ENCODE measurements at regions not wholly inside any gene's neighbourhood (a gene's known extent, or its start where the extent isn't known, plus 50 kb on each side); places are given as distances from the start of the nearest gene placed in this dataset.

DNA sequence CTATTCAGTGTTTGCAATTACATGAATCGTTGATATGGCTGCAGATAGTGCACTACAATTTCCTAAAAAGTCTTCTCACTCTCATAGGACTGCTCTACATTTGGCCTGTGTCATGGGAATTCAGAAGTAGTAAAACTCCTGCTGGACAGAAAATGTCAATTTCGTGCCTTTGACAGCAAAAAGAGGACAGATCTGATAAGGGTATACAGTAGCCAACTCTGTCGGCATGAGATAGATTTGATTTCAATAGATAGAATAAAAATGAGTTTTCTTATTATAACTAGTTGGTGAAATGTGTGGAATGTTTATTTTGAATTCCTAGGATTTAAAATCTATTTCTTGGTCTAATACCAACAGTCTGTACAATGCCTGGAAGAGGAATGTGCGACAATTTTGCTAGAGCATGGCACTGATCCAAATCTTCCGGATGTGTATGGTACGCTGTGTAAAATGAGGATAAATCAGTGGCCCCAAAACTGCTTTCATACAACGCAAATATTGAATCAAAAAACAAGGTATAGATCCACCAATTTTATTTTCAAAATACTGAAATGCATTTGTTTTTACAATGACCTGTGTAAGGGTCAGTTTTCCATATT, 133.5 kb upstream of the CDK13 start:
- no peak for TF ChIP-seq POLR2A (IDR thresholded peaks at IDR 0.05)
- no peak for DNase-seq (ENCODE audit: low spot score in 2 of 2)
- no peak overlapping the region for H3K4me3 ChIP-seq (ENCODE audit: low read depth, poor library complexity, severe bottlenecking)
- 41 to 45% methylated on average over 7 of the region's 7 CpGs for WGBS, 2 donors
- intact Hi-C loops (cut with DNase I; ENCODE audit: low total_unique reads), result no loop called here

DNA sequence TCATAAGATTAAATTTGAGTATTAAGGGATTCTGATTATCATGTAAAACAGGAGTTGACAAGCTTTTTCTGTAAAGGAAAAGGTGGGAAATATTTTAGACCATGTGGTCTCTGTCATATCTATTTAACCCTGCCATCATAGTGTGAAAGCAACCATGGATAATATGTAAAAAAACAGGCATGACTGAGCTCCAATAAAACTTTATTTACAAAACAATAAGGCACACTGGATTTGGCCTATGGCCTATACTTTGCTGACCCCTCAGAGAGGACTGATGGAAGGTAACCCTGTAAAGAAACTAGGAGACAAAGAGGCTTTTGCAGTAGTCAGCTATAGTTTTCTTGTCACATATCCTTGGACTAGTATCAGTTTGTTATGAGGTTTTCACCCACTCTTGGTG, 130.5 kb upstream of the CDK13 start:
- intact Hi-C loops (cut with DNase I; ENCODE audit: low total_unique reads), result no loop called here

GRCh38 chr7:39824456-39825200, 125.4 kb upstream of the CDK13 start:
- WGBS, 2 donors, result 85 to 89% methylated on average over 2 of the region's 2 CpGs
- H3K4me3 ChIP-seq (ENCODE audit: low read depth, poor library complexity, severe bottlenecking), result no peak overlapping the region
- intact Hi-C loops (cut with DNase I; ENCODE audit: low total_unique reads), result no loop called here
- TF ChIP-seq POLR2A (IDR thresholded peaks at IDR 0.05), result no peak
- no peak for TF ChIP-seq CTCF (IDR thresholded peaks at IDR 0.05)
- DNase-seq (ENCODE audit: low spot score in 2 of 2), result no peak

More for the DNA sequence above, 130.5 kb upstream of the CDK13 start:
- no peak for DNase-seq (ENCODE audit: low spot score in 2 of 2)
- H3K4me3 ChIP-seq (ENCODE audit: low read depth, poor library complexity, severe bottlenecking), result no peak overlapping the region
- no peak for TF ChIP-seq CTCF (IDR thresholded peaks at IDR 0.05)
- TF ChIP-seq POLR2A (IDR thresholded peaks at IDR 0.05), result no peak

DNA sequence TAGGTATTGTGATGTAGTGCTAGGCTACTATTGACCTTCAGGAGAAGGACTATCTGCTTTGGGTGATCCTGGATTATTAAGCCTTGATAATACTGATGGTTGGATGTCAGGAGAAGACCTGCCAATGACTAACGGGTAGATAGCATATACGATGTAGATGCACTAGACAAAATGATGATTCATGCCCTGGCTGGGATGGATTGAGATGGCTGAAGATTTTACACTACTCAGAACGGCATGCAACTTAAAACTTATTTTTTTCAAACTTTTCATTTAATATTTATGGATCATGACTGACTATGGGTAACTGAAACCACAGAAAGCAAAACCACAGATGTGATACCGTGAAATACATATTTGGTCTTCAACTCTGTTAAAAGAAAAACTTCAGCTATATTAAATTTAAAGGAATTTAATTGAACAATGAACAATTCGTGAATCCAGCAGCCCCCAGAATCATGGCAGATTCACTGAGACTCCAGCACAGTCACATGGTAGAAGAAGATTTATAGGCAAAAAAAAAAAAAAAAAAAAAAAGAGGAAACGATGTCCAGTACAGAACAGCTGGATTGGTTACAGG, 124.6 kb upstream of the CDK13 start:
- DNase-seq (ENCODE audit: low spot score in 2 of 2), result no peak
- WGBS, 2 donors, result 45 to 55% methylated on average over 6 of the region's 6 CpGs
- intact Hi-C loops (cut with DNase I; ENCODE audit: low total_unique reads), result no loop called here

DNA sequence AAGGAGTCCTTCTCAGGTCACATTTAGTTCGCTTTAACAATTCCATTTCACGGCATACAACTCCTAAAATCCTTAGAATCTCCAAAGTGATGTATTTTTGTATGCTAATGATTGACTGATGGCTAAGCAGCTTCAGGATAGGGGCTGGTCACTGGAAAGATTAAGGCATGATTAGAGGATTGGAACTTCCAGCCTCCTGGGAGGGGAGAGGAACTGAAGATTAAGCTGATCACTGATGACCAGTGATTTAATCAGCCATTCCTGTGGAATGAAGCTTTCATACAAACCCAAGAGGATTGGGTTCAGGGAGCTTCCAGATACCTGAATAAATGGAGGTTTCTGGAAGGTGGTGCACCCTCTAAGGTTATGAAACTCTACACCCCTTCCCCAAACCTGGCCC, 123.9 kb upstream of the CDK13 start:
- H3K4me3 ChIP-seq (ENCODE audit: low read depth, poor library complexity, severe bottlenecking), result no peak overlapping the region
- WGBS, 2 donors, result 43 to 78% methylated on average over 2 of the region's 2 CpGs
- DNase-seq (ENCODE audit: low spot score in 2 of 2), result no peak
- intact Hi-C loops (cut with DNase I; ENCODE audit: low total_unique reads), result no loop called here
- TF ChIP-seq POLR2A (IDR thresholded peaks at IDR 0.05) (no peak), CTCF (IDR thresholded peaks at IDR 0.05) (no peak)

More for the DNA sequence above, 124.6 kb upstream of the CDK13 start:
- no peak overlapping the region for H3K4me3 ChIP-seq (ENCODE audit: low read depth, poor library complexity, severe bottlenecking)
- TF ChIP-seq CTCF (IDR thresholded peaks at IDR 0.05) (no peak), POLR2A (IDR thresholded peaks at IDR 0.05) (no peak)

DNA sequence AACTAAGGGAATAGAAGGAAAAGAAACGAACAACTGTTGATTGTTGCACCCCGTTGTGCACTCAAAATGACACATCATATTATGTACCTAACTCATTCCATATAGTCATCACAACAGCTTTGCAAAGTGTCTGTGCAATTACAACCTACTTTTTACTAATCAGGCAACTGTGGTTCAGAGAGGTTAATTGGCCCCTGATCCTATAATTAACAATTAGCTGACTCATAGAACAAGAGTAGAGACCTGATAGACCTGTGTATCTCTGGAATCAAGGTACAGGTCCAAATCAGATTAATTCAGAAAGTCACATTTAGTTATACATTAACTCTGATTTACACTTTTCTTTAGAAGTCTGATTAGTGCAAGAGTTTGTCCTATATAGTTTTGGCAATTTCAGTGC, 122.5 kb upstream of the CDK13 start:
- H3K4me3 ChIP-seq (ENCODE audit: low read depth, poor library complexity, severe bottlenecking), result no peak overlapping the region
- no peak for DNase-seq (ENCODE audit: low spot score in 2 of 2)
- 60 to 71% methylated on average over 2 of the region's 2 CpGs for WGBS, 2 donors
- TF ChIP-seq CTCF (IDR thresholded peaks at IDR 0.05) (no peak), POLR2A (IDR thresholded peaks at IDR 0.05) (no peak)
- intact Hi-C loops (cut with DNase I; ENCODE audit: low total_unique reads), result no loop called here
